GM23338 (cell line): ENCODE measurements at regions not wholly inside any gene's neighbourhood (a gene's known extent, or its start where the extent isn't known, plus 50 kb on each side); places are given as distances from the start of the nearest gene placed in this dataset.

Experiments used
- ATAC-seq: fragments of 200-7000 bp; cut with Tn5 transposase; 3 replicates; pipeline ENCODE4 v1.9.1; 2020
- DNase-seq: peaks from one replicate; pipeline ENCODE4 v3.0.0-alpha.2; 2015; ENCODE audit warnings: low spot score
- H2AFZ ChIP-seq: fragments of 200-600 bp; sonication (generic); 2 replicates; pipeline ENCODE4 v1.8.0; 2016; ENCODE audit warnings: antibody characterized with exemption, mild to moderate bottlenecking, moderate library complexity
- H3F3A ChIP-seq: fragments of 200-600 bp; sonication (generic); replicated peaks from 2 replicates; pipeline ENCODE4 v1.8.0; 2017; ENCODE audit warnings: antibody characterized with exemption, mixed run types, low read depth
- H3K27ac ChIP-seq: fragments of 200-600 bp; sonication (generic); 2 replicates; pipeline ENCODE4 v1.6.1; 2016; ENCODE audit warnings: low read depth
- H3K27me3 ChIP-seq: fragments of 200-600 bp; sonication (generic); 2 replicates; pipeline ENCODE4 v1.8.0; 2016; ENCODE audit warnings: mild to moderate bottlenecking, mixed run types, moderate library complexity; ENCODE audit not compliant: insufficient read depth
- H3K36me3 ChIP-seq: fragments of 200-600 bp; sonication (generic); 2 replicates; pipeline ENCODE4 v1.8.0; 2016; ENCODE audit warnings: mild to moderate bottlenecking; ENCODE audit not compliant: insufficient read depth
- H3K4me1 ChIP-seq: fragments of 200-600 bp; sonication (generic); 2 replicates; pipeline ENCODE4 v1.8.0; 2016; ENCODE audit warnings: mild to moderate bottlenecking, moderate library complexity; ENCODE audit not compliant: insufficient read depth
- H3K4me2 ChIP-seq: fragments of 200-600 bp; sonication (generic); 2 replicates; pipeline ENCODE4 v1.7.1; 2017; ENCODE audit warnings: mixed run types
- H3K4me3 ChIP-seq: fragments of 200-600 bp; sonication (generic); 2 replicates; pipeline ENCODE4 v1.6.1; 2016; ENCODE audit warnings: mixed run types
- H3K79me2 ChIP-seq: fragments of 200-600 bp; sonication (generic); replicated peaks from 2 replicates; pipeline ENCODE4 v1.8.0; 2017; ENCODE audit warnings: mild to moderate bottlenecking; ENCODE audit not compliant: insufficient read depth
- H3K9me2 ChIP-seq: fragments of 200-600 bp; sonication (generic); 2 replicates; pipeline ENCODE4 v1.8.0; 2017; ENCODE audit not compliant: insufficient read depth
- H4K20me1 ChIP-seq: fragments of 200-600 bp; sonication (generic); replicated peaks from 2 replicates; pipeline ENCODE4 v1.8.0; 2017; ENCODE audit warnings: mild to moderate bottlenecking; ENCODE audit not compliant: insufficient read depth
- H3K27ac Mint-ChIP-seq: 2 replicates; pipeline ENCODE4 v1.8.0; 2020; ENCODE audit warnings: inconsistent platforms, mild to moderate bottlenecking, moderate library complexity, mixed read lengths
- H3K27me3 Mint-ChIP-seq: 3 replicates; pipeline ENCODE4 v1.8.0; 2022; ENCODE audit warnings: low read depth, mild to moderate bottlenecking, moderate library complexity, mixed read lengths, inconsistent platforms; ENCODE audit not compliant: insufficient read depth, poor library complexity
- H3K36me3 Mint-ChIP-seq: 3 replicates; pipeline ENCODE4 v1.8.0; 2021; ENCODE audit warnings: low read depth, mild to moderate bottlenecking, inconsistent platforms, moderate library complexity, mixed read lengths
- H3K4me1 Mint-ChIP-seq: 3 replicates; pipeline ENCODE4 v1.8.0; 2020; ENCODE audit warnings: mild to moderate bottlenecking, inconsistent platforms, mixed read lengths
- H3K4me3 Mint-ChIP-seq: 3 replicates; pipeline ENCODE4 v1.8.0; 2021; ENCODE audit warnings: moderate library complexity, mild to moderate bottlenecking, inconsistent platforms, mixed read lengths
- H3K9me3 Mint-ChIP-seq: 3 replicates; pipeline ENCODE4 v1.8.0; 2020; ENCODE audit warnings: moderate library complexity, mild to moderate bottlenecking, inconsistent platforms, mixed read lengths
- CREB1 ChIP-seq: fragments of 250-450 bp; sonication (Bioruptor Pico); IDR thresholded peaks from 2 replicates; pipeline ENCODE4 v1.5.0; 2020; ENCODE audit warnings: low read depth, mild to moderate bottlenecking, moderate library complexity
- ETS1 ChIP-seq: IDR thresholded peaks from 2 replicates; pipeline ENCODE4 v1.6.1; 2016; ENCODE audit warnings: antibody characterized with exemption
- EZH2 ChIP-seq: fragments of 200-600 bp; sonication (generic); IDR thresholded peaks from one replicate; pipeline ENCODE4 v1.8.0; 2017; ENCODE audit warnings: antibody characterized with exemption, mild to moderate bottlenecking, low read depth; ENCODE audit not compliant: unreplicated experiment
- EZH2phosphoT487 ChIP-seq: fragments of 200-600 bp; sonication (generic); IDR thresholded peaks from one replicate; pipeline ENCODE4 v1.8.1; 2018; ENCODE audit warnings: antibody characterized with exemption; ENCODE audit not compliant: unreplicated experiment
- NANOG ChIP-seq: IDR thresholded peaks from 2 replicates; pipeline ENCODE4 v1.6.1; 2016; ENCODE audit warnings: antibody characterized with exemption, borderline replicate concordance
- POLR2AphosphoS5 ChIP-seq: IDR thresholded peaks from 2 replicates; pipeline ENCODE4 v1.6.1; 2016; ENCODE audit warnings: antibody characterized with exemption, low read depth
- REST ChIP-seq: IDR thresholded peaks from one replicate; pipeline ENCODE4 v1.6.1; 2018; ENCODE audit warnings: antibody characterized with exemption; ENCODE audit not compliant: unreplicated experiment
- STAT1 ChIP-seq: IDR thresholded peaks from one replicate; pipeline ENCODE4 v1.6.1; 2016; ENCODE audit warnings: antibody characterized with exemption; ENCODE audit not compliant: unreplicated experiment
- ZNF114 ChIP-seq: fragments of 250-450 bp; sonication (Bioruptor Pico); IDR thresholded peaks from 2 replicates; pipeline ENCODE4 v1.5.0; 2020; ENCODE audit warnings: mild to moderate bottlenecking, moderate library complexity
- ZNF331 ChIP-seq: fragments of 250-450 bp; sonication (Bioruptor Pico); IDR thresholded peaks from 2 replicates; pipeline ENCODE4 v1.5.0; 2020; ENCODE audit warnings: low read depth, mild to moderate bottlenecking, moderate library complexity
- ZNF462 ChIP-seq: fragments of 250-450 bp; sonication (Bioruptor Pico); IDR thresholded peaks from 2 replicates; pipeline ENCODE4 v1.5.0; 2020; ENCODE audit warnings: mild to moderate bottlenecking, moderate library complexity

- DNase-seq (no peak), ATAC-seq (no peak)
- H3K27me3 Mint-ChIP-seq, result no peaks in the 10 kb centered on the region
- Histone ChIP-seq H3K36me3 (no peaks in the 10 kb centered on the region), H3K4me3 (no peak overlapping the region), H2AFZ (no peak overlapping the region), H3K4me1 (peaks cover 6% of the 10 kb centered on the region; the same call in 1 of the 2 replicates), H3F3A (no peaks in the 10 kb centered on the region), H3K9me2 (no peaks in the 10 kb centered on the region; the same call in 1 of the 2 replicates), H3K27ac (no peak overlapping the region), H3K79me2 (no peaks in the 10 kb centered on the region), H4K20me1 (no peaks in the 10 kb centered on the region), H3K27me3 (no peaks in the 10 kb centered on the region), H3K4me2 (no peak overlapping the region)
- no peaks in the 10 kb centered on the region for H3K9me3 Mint-ChIP-seq
- H3K36me3 Mint-ChIP-seq, result no peaks in the 10 kb centered on the region
- peaks cover 11% of the 10 kb centered on the region; the same call in 2 of the 3 replicates for H3K4me1 Mint-ChIP-seq
- TF ChIP-seq ETS1 (no peak), NANOG (no peak), REST (no peak), STAT1 (no peak), ZNF462 (CRISPR knock-in tag) (no peak), POLR2AphosphoS5 (no peak), EZH2phosphoT487 (no peak), CREB1 (no peak), EZH2 (no peak), ZNF114 (no peak), ZNF331 (CRISPR knock-in tag) (no peak)
- H3K4me3 Mint-ChIP-seq, result no peak overlapping the region
- H3K27ac Mint-ChIP-seq, result no peak overlapping the region
Measured at GRCh38 chr11:80417681-80418080, 976.9 kb upstream of the TENM4 start.
